ENCODE measurements at regions not wholly inside any gene's neighbourhood (a gene's known extent, or its start where the extent isn't known, plus 50 kb on each side); places are given as distances from the start of the nearest gene placed in this dataset.

- no peak for DNase-seq
- no peak for ATAC-seq
- intact Hi-C loops (cut with DNase I, micrococcal nuclease) = no loop called here
Measured at GRCh38 chr1:219444474-219444873, 168.4 kb downstream of the ZC3H11B start.

- ATAC-seq = no peak
- intact Hi-C loops (cut with DNase I, micrococcal nuclease) = no loop called here
- no peak for DNase-seq
Measured at GRCh38 chr1:219443763-219444162, 169.1 kb downstream of the ZC3H11B start.

GRCh38 chr1:219442611-219443061 is 170.3 kb downstream of the ZC3H11B start:
- DNase-seq (no peak), ATAC-seq (no peak)
- intact Hi-C loops (cut with DNase I, micrococcal nuclease) = no loop called here

GRCh38 chr1:219441884-219442283 is 171.0 kb downstream of the ZC3H11B start:
- intact Hi-C loops (cut with DNase I, micrococcal nuclease) = no loop called here
- DNase-seq (no peak), ATAC-seq (peak; percentile 72)

- DNase-seq (no peak), ATAC-seq (no peak)
- intact Hi-C loops (cut with DNase I, micrococcal nuclease) = no loop called here
Measured at GRCh38 chr1:219439376-219439775, 173.5 kb downstream of the ZC3H11B start.

GRCh38 chr1:219438386-219438785 is 174.5 kb downstream of the ZC3H11B start:
- no peak for DNase-seq
- no peak for ATAC-seq
- intact Hi-C loops (cut with DNase I, micrococcal nuclease) = no loop called here

GRCh38 chr1:219434923-219435297 is 178.0 kb downstream of the ZC3H11B start:
- no peak for ATAC-seq
- no peak for DNase-seq
- intact Hi-C loops (cut with DNase I, micrococcal nuclease) = no loop called here

GRCh38 chr1:219434285-219434922 is 178.5 kb downstream of the ZC3H11B start:
- ATAC-seq = no peak

GRCh38 chr1:219433496-219434131 is 179.3 kb downstream of the ZC3H11B start:
- intact Hi-C loops (cut with DNase I, micrococcal nuclease) = no loop called here
- DNase-seq (no peak), ATAC-seq (no peak)

More at GRCh38 chr1:219434285-219434922, 178.5 kb downstream of the ZC3H11B start:
- no peak for DNase-seq
- intact Hi-C loops (cut with DNase I, micrococcal nuclease) = no loop called here

- DNase-seq = no peak
- no peak for ATAC-seq
- intact Hi-C loops (cut with DNase I, micrococcal nuclease) = no loop called here
Measured at GRCh38 chr1:219433001-219433400, 179.9 kb downstream of the ZC3H11B start.

GRCh38 chr1:219432191-219432606 is 180.7 kb downstream of the ZC3H11B start:
- DNase-seq = no peak
- ATAC-seq = no peak
- intact Hi-C loops (cut with DNase I, micrococcal nuclease) = no loop called here

- DNase-seq = no peak
- ATAC-seq = no peak
- intact Hi-C loops (cut with DNase I, micrococcal nuclease) = no loop called here
Measured at GRCh38 chr1:219430419-219430818, 182.5 kb downstream of the ZC3H11B start.

GRCh38 chr1:219428651-219429050 is 184.3 kb downstream of the ZC3H11B start:
- intact Hi-C loops (cut with DNase I, micrococcal nuclease) = no loop called here
- ATAC-seq (no peak), DNase-seq (no peak)

- no peak for DNase-seq
- intact Hi-C loops (cut with DNase I, micrococcal nuclease) = no loop called here
- ATAC-seq = no peak
Measured at GRCh38 chr1:219427989-219428388, 184.9 kb downstream of the ZC3H11B start.

GRCh38 chr1:219427403-219427802 is 185.5 kb downstream of the ZC3H11B start:
- intact Hi-C loops (cut with DNase I, micrococcal nuclease) = no loop called here
- DNase-seq (no peak), ATAC-seq (no peak)

- no peak for DNase-seq
- intact Hi-C loops (cut with DNase I, micrococcal nuclease) = no loop called here
- ATAC-seq = no peak
Measured at GRCh38 chr1:219422811-219423598, 189.9 kb downstream of the ZC3H11B start.

- intact Hi-C loops (cut with DNase I, micrococcal nuclease) = no loop called here
- ATAC-seq = no peak
- no peak for DNase-seq
Measured at GRCh38 chr1:219420913-219421312, 192.0 kb downstream of the ZC3H11B start.

- no peak for DNase-seq
- intact Hi-C loops (cut with DNase I, micrococcal nuclease) = loop anchor here in 1 of 2 donors (10.0 kb wide), 1 partner anchor 1085 kb away; no protein-coding TSS in a partner anchor
- peak; percentile 45 for ATAC-seq
Measured at GRCh38 chr1:219419860-219420259, 193.0 kb downstream of the ZC3H11B start.

- no peak for ATAC-seq
- intact Hi-C loops (cut with DNase I, micrococcal nuclease) = loop anchor here in 1 of 2 donors (10.0 kb wide), 1 partner anchor 1084 kb away; no protein-coding TSS in a partner anchor
- DNase-seq = no peak
Measured at GRCh38 chr1:219419065-219419464, 193.8 kb downstream of the ZC3H11B start.

- ATAC-seq = no peak
- intact Hi-C loops (cut with DNase I, micrococcal nuclease) = loop anchor here in 1 of 2 donors (10.0 kb wide), 1 partner anchor 1083 kb away; no protein-coding TSS in a partner anchor
Measured at GRCh38 chr1:219417610-219418009, 195.3 kb downstream of the ZC3H11B start.

More at GRCh38 chr1:219417610-219418009, 195.3 kb downstream of the ZC3H11B start:
- DNase-seq = no peak
